MG63 (cell line): ENCODE measurements at regions not wholly inside any gene's neighbourhood (a gene's known extent, or its start where the extent isn't known, plus 50 kb on each side); places are given as distances from the start of the nearest gene placed in this dataset.
"Not testable (repeated sequence)": the region's sequence is repeated elsewhere in the genome, so short reads cannot be mapped to it uniquely, and the experiment has no call there.

Experiments
- DNase-seq: peaks from one replicate; pipeline ENCODE4 v3.0.0-alpha.2; 2020
- H3K27me3 ChIP-seq: fragments of 250-450 bp; sonication (Bioruptor Pico); 2 replicates; pipeline ENCODE4 v1.5.1; 2020; ENCODE audit warnings: mild to moderate bottlenecking, moderate library complexity
- H3K36me3 ChIP-seq: fragments of 250-450 bp; sonication (Bioruptor Pico); 2 replicates; pipeline ENCODE4 v1.5.1; 2020; ENCODE audit warnings: mild to moderate bottlenecking, moderate library complexity
- H3K4me3 ChIP-seq: fragments of 250-450 bp; sonication (Bioruptor Pico); 2 replicates; pipeline ENCODE4 v1.5.1; 2020; ENCODE audit warnings: mild to moderate bottlenecking, moderate library complexity
- H3K9me3 ChIP-seq: fragments of 250-450 bp; sonication (Bioruptor Pico); 2 replicates; pipeline ENCODE4 v1.5.1; 2020; ENCODE audit warnings: mild to moderate bottlenecking, moderate library complexity

GRCh38 chr9:87781331-87781730 lies 55.4 kb downstream of the CTSL start:
- no peaks in the 10 kb centered on the region for H3K27me3 ChIP-seq

GRCh38 chr9:87783180-87783579 lies 57.3 kb downstream of the CTSL start:
- H3K4me3 ChIP-seq: no peak overlapping the region
- no peak for DNase-seq
- H3K36me3 ChIP-seq: no peaks in the 10 kb centered on the region
- no peaks in the 10 kb centered on the region for H3K9me3 ChIP-seq
- no peaks in the 10 kb centered on the region for H3K27me3 ChIP-seq

More at GRCh38 chr9:87781331-87781730, 55.4 kb downstream of the CTSL start:
- no peaks in the 10 kb centered on the region for H3K9me3 ChIP-seq
- H3K36me3 ChIP-seq: no peaks in the 10 kb centered on the region
- no peak for DNase-seq
- H3K4me3 ChIP-seq: no peak overlapping the region

DNA sequence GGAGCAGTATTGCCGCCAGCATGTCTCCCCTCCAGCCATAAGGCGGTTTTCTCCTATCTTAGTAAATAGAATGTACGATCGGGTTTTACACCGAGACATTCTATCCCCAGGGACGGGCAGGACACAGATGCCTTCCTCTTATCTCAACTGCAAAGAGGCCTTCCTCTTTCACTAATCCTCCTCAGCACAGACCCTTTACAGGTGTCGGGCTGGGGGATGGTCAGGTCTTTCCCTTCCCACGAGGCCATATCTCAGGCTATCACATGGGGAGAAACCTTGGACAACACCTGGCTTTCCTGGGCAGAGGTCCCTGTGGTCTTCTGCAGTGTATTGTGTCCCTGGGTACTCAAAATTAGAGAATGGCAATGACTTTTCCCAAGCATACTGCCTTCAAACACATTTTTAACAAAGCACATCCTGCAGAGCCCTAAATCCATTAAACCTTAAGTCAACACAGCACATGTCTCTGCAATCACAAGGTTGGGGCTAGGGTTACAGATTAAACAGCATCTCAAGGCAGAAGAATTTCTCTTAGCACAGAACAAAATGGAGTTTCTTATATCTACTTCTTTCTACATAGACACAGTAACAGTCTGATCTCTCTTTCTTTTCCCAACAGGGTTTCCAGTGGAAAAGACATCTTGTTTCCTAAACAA lies 59.5 kb downstream of the CTSL start:
- DNase-seq, H3K4me3 ChIP-seq, H3K27me3 ChIP-seq, H3K9me3 ChIP-seq, H3K36me3 ChIP-seq: not testable (repeated sequence)

GRCh38 chr9:87786423-87786822 lies 60.5 kb downstream of the CTSL start:
- DNase-seq: no peak
- no peaks in the 10 kb centered on the region for H3K36me3 ChIP-seq
- no peaks in the 10 kb centered on the region for H3K9me3 ChIP-seq
- no peak overlapping the region for H3K4me3 ChIP-seq
- H3K27me3 ChIP-seq: no peaks in the 10 kb centered on the region

GRCh38 chr9:87786876-87787275 lies 61.0 kb downstream of the CTSL start:
- Histone ChIP-seq H3K27me3 (no peaks in the 10 kb centered on the region), H3K36me3 (no peaks in the 10 kb centered on the region), H3K4me3 (no peak overlapping the region), H3K9me3 (no peaks in the 10 kb centered on the region)
- DNase-seq: no peak

GRCh38 chr9:87787735-87788134 lies 61.8 kb downstream of the CTSL start:
- Histone ChIP-seq H3K27me3 (no peaks in the 10 kb centered on the region), H3K36me3 (no peaks in the 10 kb centered on the region), H3K4me3 (no peak overlapping the region), H3K9me3 (no peaks in the 10 kb centered on the region)
- DNase-seq: no peak

GRCh38 chr9:87792831-87793288 lies 66.9 kb downstream of the CTSL start:
- DNase-seq: peak; percentile 96
- Histone ChIP-seq H3K36me3 (no peaks in the 10 kb centered on the region), H3K27me3 (no peaks in the 10 kb centered on the region), H3K9me3 (no peaks in the 10 kb centered on the region), H3K4me3 (peak overlapping the region; percentile 5; the same call in 1 of the 2 replicates)

GRCh38 chr9:87793292-87793691 lies 67.4 kb downstream of the CTSL start:
- Histone ChIP-seq H3K9me3 (no peaks in the 10 kb centered on the region), H3K4me3 (peak overlapping the region; percentile 5; the same call in 1 of the 2 replicates), H3K36me3 (no peaks in the 10 kb centered on the region), H3K27me3 (no peaks in the 10 kb centered on the region)
- DNase-seq: peak; percentile 34

- no peak for DNase-seq
- Histone ChIP-seq H3K9me3 (no peaks in the 10 kb centered on the region), H3K4me3 (no peak overlapping the region), H3K36me3 (no peaks in the 10 kb centered on the region), H3K27me3 (no peaks in the 10 kb centered on the region)
Observed at GRCh38 chr9:87795178-87795577, 69.3 kb downstream of the CTSL start.

- H3K4me3 ChIP-seq: no peak overlapping the region
- no peak for DNase-seq
- no peaks in the 10 kb centered on the region for H3K27me3 ChIP-seq
- no peaks in the 10 kb centered on the region for H3K9me3 ChIP-seq
- H3K36me3 ChIP-seq: no peaks in the 10 kb centered on the region
Observed at GRCh38 chr9:87796196-87796595, 70.3 kb downstream of the CTSL start.

GRCh38 chr9:87798261-87798833 lies 72.4 kb downstream of the CTSL start:
- H3K27me3 ChIP-seq: no peaks in the 10 kb centered on the region
- no peaks in the 10 kb centered on the region for H3K9me3 ChIP-seq
- H3K36me3 ChIP-seq: no peaks in the 10 kb centered on the region
- no peak overlapping the region for H3K4me3 ChIP-seq
- DNase-seq: no peak

DNA sequence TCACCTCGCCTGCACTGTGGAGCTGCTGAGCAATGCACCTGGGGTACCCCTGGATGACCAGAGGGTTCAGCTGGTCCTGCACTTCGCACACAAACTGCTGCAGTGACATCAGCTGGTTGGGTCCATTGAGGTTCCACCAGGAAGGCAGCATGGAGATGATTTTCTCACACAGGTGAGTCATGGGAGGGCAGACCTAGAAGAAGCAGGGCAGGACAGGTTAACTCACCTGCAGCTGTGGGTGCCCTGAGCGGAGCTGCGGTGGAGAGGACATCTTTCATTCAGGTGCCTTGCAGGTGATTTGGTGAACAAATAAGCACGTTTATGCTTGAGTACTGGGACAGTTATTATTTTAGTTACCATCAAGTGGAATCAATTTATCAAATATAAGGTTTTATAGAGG lies 73.6 kb downstream of the CTSL start:
- no peaks in the 10 kb centered on the region for H3K9me3 ChIP-seq
- H3K36me3 ChIP-seq: no peaks in the 10 kb centered on the region
- H3K4me3 ChIP-seq: no peak overlapping the region
- no peaks in the 10 kb centered on the region for H3K27me3 ChIP-seq
- no peak for DNase-seq

- Histone ChIP-seq H3K9me3 (no peaks in the 10 kb centered on the region), H3K27me3 (no peaks in the 10 kb centered on the region), H3K4me3 (no peak overlapping the region), H3K36me3 (no peaks in the 10 kb centered on the region)
- no peak for DNase-seq
Observed at GRCh38 chr9:87800456-87800855, 74.5 kb downstream of the CTSL start.

DNA sequence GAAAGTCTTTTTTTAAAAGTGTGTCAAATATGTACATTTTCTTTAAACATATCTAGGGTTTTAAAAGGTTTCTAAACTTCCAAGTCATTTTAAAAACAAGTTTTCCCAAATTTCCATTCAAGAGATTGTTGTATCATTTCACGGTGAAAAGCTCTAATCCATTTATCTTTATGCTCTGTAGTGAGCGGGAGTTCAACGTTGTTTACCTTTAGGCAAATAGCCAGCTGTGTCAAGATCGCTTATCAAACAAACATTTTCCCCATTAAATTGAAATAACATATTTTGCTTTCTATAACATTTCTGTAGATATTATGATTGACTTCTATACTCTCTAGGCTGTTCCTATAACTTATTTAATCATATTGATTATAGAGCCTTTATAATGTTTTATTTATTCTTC lies 75.1 kb downstream of the CTSL start:
- no peak for DNase-seq
- no peaks in the 10 kb centered on the region for H3K27me3 ChIP-seq
- H3K36me3 ChIP-seq: no peaks in the 10 kb centered on the region
- no peak overlapping the region for H3K4me3 ChIP-seq
- H3K9me3 ChIP-seq: no peaks in the 10 kb centered on the region

GRCh38 chr9:87803166-87803565 lies 77.2 kb downstream of the CTSL start:
- H3K9me3 ChIP-seq: no peaks in the 10 kb centered on the region
- H3K4me3 ChIP-seq: no peak overlapping the region
- H3K27me3 ChIP-seq: no peaks in the 10 kb centered on the region
- H3K36me3 ChIP-seq: no peaks in the 10 kb centered on the region
- no peak for DNase-seq

DNA sequence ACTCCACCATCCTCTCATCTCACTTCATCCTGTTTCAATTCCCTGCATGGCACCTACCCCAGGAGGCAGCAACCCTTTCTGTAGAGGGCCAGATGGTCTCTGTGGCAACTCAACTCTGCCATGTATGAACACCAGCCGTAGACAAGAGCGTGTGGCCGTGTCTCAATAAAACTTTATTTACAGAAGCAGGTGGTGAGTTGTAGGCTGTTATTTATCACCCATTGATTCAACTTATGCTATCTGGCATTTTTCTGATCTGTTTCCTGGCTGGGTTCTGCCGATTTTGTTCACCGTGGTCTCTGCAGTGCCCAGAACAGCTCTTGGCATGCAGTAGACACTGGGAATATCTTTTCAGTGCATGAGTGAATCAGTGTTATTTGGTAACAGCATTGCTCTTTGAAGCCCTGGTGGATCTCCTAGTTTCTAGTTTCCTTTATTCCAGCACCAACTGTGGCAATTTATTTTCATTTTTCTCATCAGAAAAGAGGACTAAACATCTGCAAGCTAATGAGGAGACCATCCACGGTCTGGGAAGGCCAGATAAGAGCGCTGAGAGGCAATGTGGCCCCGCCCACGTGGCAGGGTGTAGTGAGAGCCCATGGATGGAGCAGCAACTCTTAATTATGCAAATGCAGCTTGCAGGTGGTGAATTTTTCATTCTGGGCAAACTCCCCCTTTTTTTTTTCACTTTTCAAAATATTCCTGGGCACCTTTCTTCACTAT lies 77.9 kb downstream of the CTSL start:
- Histone ChIP-seq H3K27me3 (no peaks in the 10 kb centered on the region), H3K4me3 (no peak overlapping the region), H3K36me3 (no peaks in the 10 kb centered on the region), H3K9me3 (no peaks in the 10 kb centered on the region)
- DNase-seq: no peak

DNA sequence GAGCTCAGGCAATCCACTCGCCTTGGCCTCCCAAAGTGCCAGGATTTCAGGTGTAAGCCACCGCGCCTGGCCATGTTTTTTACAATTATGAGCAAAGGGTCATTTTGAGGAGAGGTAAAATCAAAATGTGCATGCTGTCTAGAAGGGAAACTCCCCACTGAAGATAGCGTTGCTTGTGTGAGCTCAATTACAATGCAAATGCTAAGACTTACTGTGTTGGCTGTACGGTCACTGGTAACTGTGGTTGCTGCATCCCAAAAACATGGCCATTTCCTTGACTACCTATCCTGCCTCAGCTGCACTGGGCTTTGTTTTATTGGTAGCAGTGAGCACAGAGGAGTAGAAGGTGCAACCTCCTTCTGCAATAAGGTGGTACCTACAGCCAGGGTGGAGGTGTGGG lies 77.4 kb upstream of the SPATA31E1 start:
- Histone ChIP-seq H3K9me3 (no peaks in the 10 kb centered on the region; the same call in 1 of the 2 replicates), H3K27me3 (no peaks in the 10 kb centered on the region), H3K36me3 (no peaks in the 10 kb centered on the region), H3K4me3 (no peak overlapping the region)
- DNase-seq: no peak

DNA sequence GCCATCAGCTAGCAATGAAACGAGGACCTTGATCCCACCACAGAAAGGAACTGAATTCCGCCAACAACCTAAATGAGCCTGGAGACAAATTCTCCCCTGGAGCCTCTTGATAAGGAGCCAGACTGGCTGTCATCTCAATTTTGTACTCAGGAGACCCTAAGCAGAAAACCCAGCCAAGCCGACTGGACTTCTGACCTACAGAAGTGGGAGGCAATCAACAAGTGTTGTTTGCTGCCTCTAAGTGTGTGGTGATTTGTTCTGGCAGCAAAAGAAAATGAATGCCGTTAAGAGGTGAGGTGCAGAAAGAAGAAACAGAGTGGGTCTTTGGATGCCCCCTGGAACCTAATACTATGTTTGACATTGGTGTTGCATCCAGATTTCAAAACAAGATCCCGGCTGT lies 72.7 kb upstream of the SPATA31E1 start:
- H3K27me3 ChIP-seq: no peaks in the 10 kb centered on the region
- H3K36me3 ChIP-seq: no peaks in the 10 kb centered on the region
- H3K4me3 ChIP-seq: no peak overlapping the region
- no peak for DNase-seq
- no peaks in the 10 kb centered on the region; the same call in 1 of the 2 replicates for H3K9me3 ChIP-seq
